Keratinocyte (primary cell): ENCODE measurements at regions not wholly inside any gene's neighbourhood (a gene's known extent, or its start where the extent isn't known, plus 50 kb on each side); places are given as distances from the start of the nearest gene placed in this dataset.

Source experiments
- DNase-seq: peaks from one replicate; pipeline ENCODE4 v3.0.0-alpha.2; 2011; ENCODE audit warnings: low read depth, missing footprints, low spot score
- FAIRE-seq: peaks from 2 replicates; lab custom pipeline; 2011; peaks lifted over from hg19 to GRCh38; lab: Jason Lieb, UNC
- H2AFZ ChIP-seq: 2 replicates; pipeline ENCODE4 v1.6.0; 2012; ENCODE audit warnings: low read length, control low read depth, inconsistent platforms; ENCODE audit not compliant: control insufficient read depth
- H3K27ac ChIP-seq: 2 replicates; pipeline ENCODE4 v1.5.1; 2011; ENCODE audit warnings: low read length; ENCODE audit not compliant: control insufficient read depth, insufficient read depth
- H3K27me3 ChIP-seq: 3 replicates; pipeline ENCODE4 v1.6.0; 2011; ENCODE audit warnings: low read length; ENCODE audit not compliant: control insufficient read depth, insufficient read depth; ENCODE audit errors: extremely low read depth
- H3K36me3 ChIP-seq, 2 experiments: 2 replicates in 1 of 2; 3 replicates in 1 of 2; pipeline ENCODE4 v1.5.1; 2011; ENCODE audit warnings: low read length in 2 of 2, mild to moderate bottlenecking in 1 of 2; ENCODE audit not compliant: control insufficient read depth in 2 of 2, insufficient read depth in 2 of 2; ENCODE audit errors: extremely low read depth in 1 of 2
- H3K4me1 ChIP-seq: 3 replicates; pipeline ENCODE4 v1.5.1; 2011; ENCODE audit warnings: low read length; ENCODE audit not compliant: control insufficient read depth, insufficient read depth; ENCODE audit errors: extremely low read depth
- H3K4me2 ChIP-seq: 3 replicates; pipeline ENCODE4 v1.6.0; 2011; ENCODE audit warnings: low read depth, low read length; ENCODE audit not compliant: control insufficient read depth, insufficient read depth; ENCODE audit errors: extremely low read depth
- H3K4me3 ChIP-seq, 3 experiments: fragments of 200-600 bp in 1 of 3; sonication (generic) in 1 of 3; 2 replicates in 2 of 3; 3 replicates in 1 of 3; pipeline ENCODE4 v1.5.1; 2011 to 2016; ENCODE audit warnings: low read length in 3 of 3, mild to moderate bottlenecking in 3 of 3, control low read depth in 2 of 3, inconsistent platforms in 1 of 3, low read depth in 1 of 3, mixed read lengths in 1 of 3, mixed run types in 1 of 3, moderate library complexity in 1 of 3; ENCODE audit not compliant: control insufficient read depth in 2 of 3, insufficient read depth in 2 of 3; ENCODE audit errors: extremely low read depth in 1 of 3
- H3K79me2 ChIP-seq: 2 replicates; pipeline ENCODE4 v1.6.0; 2012; ENCODE audit warnings: low read length; ENCODE audit not compliant: control insufficient read depth, insufficient read depth
- H3K9ac ChIP-seq: 3 replicates; pipeline ENCODE4 v1.6.0; 2011; ENCODE audit warnings: low read length; ENCODE audit not compliant: control insufficient read depth, insufficient read depth; ENCODE audit errors: extremely low read depth
- H3K9me1 ChIP-seq: 3 replicates; pipeline ENCODE4 v1.6.0; 2011; ENCODE audit warnings: low read length; ENCODE audit not compliant: control insufficient read depth, insufficient read depth; ENCODE audit errors: extremely low read depth
- H3K9me3 ChIP-seq: 2 replicates; pipeline ENCODE4 v1.5.1; 2012; ENCODE audit warnings: low read depth, low read length; ENCODE audit not compliant: control insufficient read depth
- H4K20me1 ChIP-seq: 3 replicates; pipeline ENCODE4 v1.6.0; 2011; ENCODE audit warnings: low read length; ENCODE audit not compliant: control insufficient read depth, insufficient read depth; ENCODE audit errors: extremely low read depth
- EZH2 ChIP-seq: IDR thresholded peaks from one replicate; pipeline ENCODE4 v1.6.1; 2012; ENCODE audit warnings: inconsistent platforms, mild to moderate bottlenecking, low read length, moderate library complexity
- dilution Hi-C: fragments of 300-500 bp; cut with MboI; formaldehyde crosslinking; loops from one replicate; pipeline ENCODE4 v1.7.0; 2020; ENCODE audit warnings: low sequenced_read_pairs; ENCODE audit not compliant: extremely low pct_ligation_motif_present
- TF ChIP-seq, protein P1 (sequence below), 3 experiments: IDR thresholded peaks in 1 of 3; conservative IDR thresholded peaks in 1 of 3; optimal IDR thresholded peaks in 1 of 3; 2 replicates in 2 of 3; 3 replicates in 1 of 3; pipeline versions ENCODE3 to v1.5.1; 2011; ENCODE audit warnings: low read length in 3 of 3, mild to moderate bottlenecking in 3 of 3, moderate library complexity in 2 of 3, control low read depth in 1 of 3, inconsistent platforms in 1 of 3; ENCODE audit not compliant: insufficient read depth in 2 of 3; ENCODE audit errors: extremely low read depth in 1 of 3

DNA sequence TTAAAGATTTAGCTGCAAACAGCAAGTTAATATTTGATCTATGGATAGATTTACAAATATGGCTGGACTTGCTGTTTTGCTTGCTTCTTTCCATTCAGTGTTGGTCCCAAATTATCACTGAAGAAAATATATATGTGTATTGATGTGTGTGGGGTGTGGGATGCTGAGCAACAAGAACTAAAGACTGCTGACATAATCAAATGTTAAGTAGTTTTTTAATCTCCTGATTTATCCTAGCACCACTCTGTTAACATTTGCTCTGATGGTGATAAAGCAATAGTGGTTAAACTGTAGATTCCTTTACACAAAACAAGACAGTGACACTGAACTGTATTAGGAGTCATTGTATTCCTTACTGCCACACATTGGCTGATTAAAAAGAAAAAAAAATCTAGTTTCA, 1023.5 kb upstream of the B3GALT2 start:
- Histone ChIP-seq H3K27me3 (no peaks in the 10 kb centered on the region), H3K4me1 (no peaks in the 10 kb centered on the region), H3K4me2 (no peak overlapping the region), H4K20me1 (no peaks in the 10 kb centered on the region), H3K27ac (no peak overlapping the region), H3K9ac (no peak overlapping the region), H3K36me3 (no peaks in the 10 kb centered on the region), H3K79me2 (no peaks in the 10 kb centered on the region), H3K9me3 (no peaks in the 10 kb centered on the region), H3K4me3 (no peak overlapping the region), H2AFZ (no peak overlapping the region), H3K9me1 (no peaks in the 10 kb centered on the region)
- no peak for FAIRE-seq
- no peak for TF ChIP-seq EZH2
- TF ChIP-seq, protein P1, sequence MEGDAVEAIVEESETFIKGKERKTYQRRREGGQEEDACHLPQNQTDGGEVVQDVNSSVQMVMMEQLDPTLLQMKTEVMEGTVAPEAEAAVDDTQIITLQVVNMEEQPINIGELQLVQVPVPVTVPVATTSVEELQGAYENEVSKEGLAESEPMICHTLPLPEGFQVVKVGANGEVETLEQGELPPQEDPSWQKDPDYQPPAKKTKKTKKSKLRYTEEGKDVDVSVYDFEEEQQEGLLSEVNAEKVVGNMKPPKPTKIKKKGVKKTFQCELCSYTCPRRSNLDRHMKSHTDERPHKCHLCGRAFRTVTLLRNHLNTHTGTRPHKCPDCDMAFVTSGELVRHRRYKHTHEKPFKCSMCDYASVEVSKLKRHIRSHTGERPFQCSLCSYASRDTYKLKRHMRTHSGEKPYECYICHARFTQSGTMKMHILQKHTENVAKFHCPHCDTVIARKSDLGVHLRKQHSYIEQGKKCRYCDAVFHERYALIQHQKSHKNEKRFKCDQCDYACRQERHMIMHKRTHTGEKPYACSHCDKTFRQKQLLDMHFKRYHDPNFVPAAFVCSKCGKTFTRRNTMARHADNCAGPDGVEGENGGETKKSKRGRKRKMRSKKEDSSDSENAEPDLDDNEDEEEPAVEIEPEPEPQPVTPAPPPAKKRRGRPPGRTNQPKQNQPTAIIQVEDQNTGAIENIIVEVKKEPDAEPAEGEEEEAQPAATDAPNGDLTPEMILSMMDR (optimal IDR thresholded peaks at IDR 0.05 in 1 of 3, IDR thresholded peaks at IDR 0.05 in 1 of 3, conservative IDR thresholded peaks at IDR 0.05 in 1 of 3; ENCODE audit: extremely low read depth in 1 of 3, insufficient read depth in 2 of 3, low read length in 3 of 3) = no peak
- dilution Hi-C loops = no loop called here
- DNase-seq = no peak

DNA sequence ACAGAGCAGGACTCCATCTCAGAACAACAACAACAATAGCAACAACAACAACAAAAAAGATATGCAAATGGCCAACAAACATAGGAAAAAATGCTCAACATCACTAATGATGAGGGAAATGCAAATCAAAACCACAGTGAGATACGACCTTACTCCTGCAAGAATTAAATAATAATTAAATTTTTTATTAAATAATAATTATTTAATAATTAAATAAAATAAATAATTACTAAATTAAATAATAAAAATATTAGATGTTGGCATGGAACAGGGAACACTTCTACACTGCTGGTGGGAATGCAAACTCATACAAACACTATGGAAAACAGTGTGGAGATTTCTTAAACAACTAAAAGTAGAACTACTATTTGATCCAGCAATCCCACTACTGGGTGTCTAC, 1022.3 kb upstream of the B3GALT2 start:
- Histone ChIP-seq H3K9me1 (no peaks in the 10 kb centered on the region), H3K4me3 (no peak overlapping the region), H3K9me3 (no peaks in the 10 kb centered on the region), H4K20me1 (no peaks in the 10 kb centered on the region), H3K36me3 (no peaks in the 10 kb centered on the region), H2AFZ (no peak overlapping the region), H3K27ac (no peak overlapping the region), H3K9ac (no peak overlapping the region), H3K27me3 (no peaks in the 10 kb centered on the region), H3K79me2 (no peaks in the 10 kb centered on the region), H3K4me2 (no peak overlapping the region), H3K4me1 (no peaks in the 10 kb centered on the region)
- dilution Hi-C loops = no loop called here
- FAIRE-seq (no peak), DNase-seq (no peak)
- TF ChIP-seq EZH2 = no peak
- TF ChIP-seq, protein P1 (optimal IDR thresholded peaks at IDR 0.05 in 1 of 3, IDR thresholded peaks at IDR 0.05 in 1 of 3, conservative IDR thresholded peaks at IDR 0.05 in 1 of 3; ENCODE audit: extremely low read depth in 1 of 3, insufficient read depth in 2 of 3, low read length in 3 of 3) = no peak
